Mesenchymal stem cell (in vitro differentiated cells and primary cell): ENCODE measurements at regions not wholly inside any gene's neighbourhood (a gene's known extent, or its start where the extent isn't known, plus 50 kb on each side); places are given as distances from the start of the nearest gene placed in this dataset.

Experiments
- DNase-seq: peaks from one replicate; pipeline ENCODE4 v3.0.0-alpha.2; 2013
- H2AFZ ChIP-seq: one replicate; pipeline ENCODE4 v1.6.1; 2013; ENCODE audit warnings: low read depth, mild to moderate bottlenecking, control low read depth, inconsistent platforms, low read length, moderate library complexity
- H2AK5ac ChIP-seq: 2 replicates; pipeline ENCODE4 v1.6.1; 2013; ENCODE audit warnings: low read length, moderate library complexity, mild to moderate bottlenecking, inconsistent platforms; ENCODE audit not compliant: severe bottlenecking
- H2BK120ac ChIP-seq: one replicate; pipeline ENCODE4 v1.6.1; 2013; ENCODE audit warnings: low read depth, mild to moderate bottlenecking, inconsistent platforms, low read length, moderate library complexity
- H2BK12ac ChIP-seq, 2 experiments: one replicate each; pipeline ENCODE4 v1.6.1; 2013; ENCODE audit warnings: inconsistent platforms in 2 of 2, low read length in 2 of 2, mild to moderate bottlenecking in 2 of 2, moderate library complexity in 2 of 2, control low read depth in 1 of 2
- H2BK15ac ChIP-seq: one replicate; pipeline ENCODE4 v1.6.1; 2013; ENCODE audit warnings: mild to moderate bottlenecking, low read depth, inconsistent platforms; ENCODE audit not compliant: poor library complexity, severe bottlenecking
- H2BK5ac ChIP-seq: 2 replicates; pipeline ENCODE4 v1.6.1; 2013; ENCODE audit warnings: low read depth, mild to moderate bottlenecking, low read length, control low read depth, inconsistent platforms; ENCODE audit not compliant: poor library complexity, severe bottlenecking
- H3K14ac ChIP-seq, 2 experiments: one replicate each; pipeline ENCODE4 v1.6.1; 2013; ENCODE audit warnings: inconsistent platforms in 2 of 2, low read length in 2 of 2, control low read depth in 1 of 2, mild to moderate bottlenecking in 1 of 2, moderate library complexity in 1 of 2
- H3K18ac ChIP-seq, 2 experiments: one replicate each; pipeline ENCODE4 v1.6.1; 2013; ENCODE audit warnings: inconsistent platforms in 2 of 2, low read length in 2 of 2, control low read depth in 1 of 2, low read depth in 1 of 2, mild to moderate bottlenecking in 1 of 2
- H3K23ac ChIP-seq, 2 experiments: one replicate each; pipeline ENCODE4 v1.6.1; 2013; ENCODE audit warnings: inconsistent platforms in 2 of 2, low read length in 2 of 2, mild to moderate bottlenecking in 2 of 2, moderate library complexity in 2 of 2, control low read depth in 1 of 2
- H3K27ac ChIP-seq: 2 replicates; pipeline ENCODE4 v1.5.1; 2013; ENCODE audit warnings: mild to moderate bottlenecking, moderate library complexity, low read length, control low read depth, inconsistent platforms; ENCODE audit not compliant: poor library complexity, severe bottlenecking
- H3K27me3 ChIP-seq, 2 experiments: 2 replicates each; pipeline versions ENCODE4 v1.6.1 to v1.7.0; 2013; ENCODE audit warnings: low read length in 2 of 2, mild to moderate bottlenecking in 2 of 2, moderate library complexity in 2 of 2, control low read depth in 1 of 2, inconsistent platforms in 1 of 2; ENCODE audit not compliant: control insufficient read depth in 1 of 2, insufficient read depth in 1 of 2
- H3K36me3 ChIP-seq, 2 experiments: 2 replicates each; pipeline versions ENCODE4 v1.6.1 to v1.7.0; 2013; ENCODE audit warnings: low read length in 2 of 2, control low read depth in 1 of 2, inconsistent platforms in 1 of 2, low read depth in 1 of 2, mild to moderate bottlenecking in 1 of 2; ENCODE audit not compliant: insufficient read depth in 2 of 2, control insufficient read depth in 1 of 2
- H3K4ac ChIP-seq, 2 experiments: one replicate each; pipeline ENCODE4 v1.6.1; 2013; ENCODE audit warnings: inconsistent platforms in 2 of 2, low read length in 2 of 2, mild to moderate bottlenecking in 2 of 2, moderate library complexity in 2 of 2, control low read depth in 1 of 2, low read depth in 1 of 2
- H3K4me1 ChIP-seq: 2 replicates; pipeline ENCODE4 v1.6.1; 2013; ENCODE audit warnings: low read depth, low read length, control low read depth; ENCODE audit not compliant: control insufficient read depth, insufficient read depth
- H3K4me2 ChIP-seq: 2 replicates; pipeline ENCODE4 v1.6.1; 2013; ENCODE audit warnings: low read length, mild to moderate bottlenecking, inconsistent platforms; ENCODE audit not compliant: poor library complexity, severe bottlenecking
- H3K4me3 ChIP-seq, 2 experiments: 2 replicates each; pipeline versions ENCODE4 v1.5.1 to v1.7.0; 2013; ENCODE audit warnings: low read length in 2 of 2, mild to moderate bottlenecking in 2 of 2, control low read depth in 1 of 2, low read depth in 1 of 2; ENCODE audit not compliant: insufficient read depth in 1 of 2
- H3K79me1 ChIP-seq: replicated peaks from 2 replicates; pipeline ENCODE4 v1.6.1; 2013; ENCODE audit warnings: mild to moderate bottlenecking, control low read depth, low read length, inconsistent platforms; ENCODE audit not compliant: poor library complexity, severe bottlenecking
- H3K9ac ChIP-seq: 2 replicates; pipeline ENCODE4 v1.7.0; 2013; ENCODE audit warnings: mild to moderate bottlenecking, low read length, moderate library complexity
- H3K9me3 ChIP-seq: 2 replicates; pipeline ENCODE4 v1.7.0; 2013; ENCODE audit warnings: mild to moderate bottlenecking, low read length; ENCODE audit not compliant: control insufficient read depth
- H4K8ac ChIP-seq: one replicate; pipeline ENCODE4 v1.6.1; 2013; ENCODE audit warnings: inconsistent platforms, mild to moderate bottlenecking, low read length, moderate library complexity
- H4K91ac ChIP-seq: one replicate; pipeline ENCODE4 v1.6.1; 2013; ENCODE audit warnings: mild to moderate bottlenecking, low read length, inconsistent platforms
- WGBS: methylation state at CpG from one replicate; pipeline ENCODE4 v1.1.7; 2013; ENCODE audit warnings: mixed read lengths; 5-methylcytosine and 5-hydroxymethylcytosine counted together

GRCh38 chr5:87877495-87877894 lies 391.1 kb downstream of the TMEM161B start:
- Histone ChIP-seq H3K9me3 (no peaks in the 10 kb centered on the region), H2BK15ac (no peak overlapping the region), H2AK5ac (no peak overlapping the region), H3K4me3 (no peak overlapping the region), H3K4me1 (no peaks in the 10 kb centered on the region), H3K27ac (no peak overlapping the region), H3K27me3 (no peaks in the 10 kb centered on the region), H3K4ac (no peak overlapping the region), H3K79me1 (no peaks in the 10 kb centered on the region), H2BK5ac (no peak overlapping the region), H2AFZ (no peak overlapping the region), H3K23ac (no peak overlapping the region), H3K9ac (no peak overlapping the region), H3K36me3 (no peaks in the 10 kb centered on the region), H2BK120ac (no peak overlapping the region), H4K91ac (no peak overlapping the region), H2BK12ac (no peak overlapping the region), H4K8ac (no peak overlapping the region), H3K14ac (no peak overlapping the region), H3K4me2 (no peak overlapping the region), H3K18ac (no peak overlapping the region)
- no peak for DNase-seq
- no CpG with 5 or more reads among the region's 2 CpGs for WGBS

GRCh38 chr5:87877023-87877422 lies 391.6 kb downstream of the TMEM161B start:
- H3K9me3 ChIP-seq: no peaks in the 10 kb centered on the region
- no peak overlapping the region for H3K9ac ChIP-seq
- no peak overlapping the region for H3K4ac ChIP-seq
- no peak overlapping the region for H2BK12ac ChIP-seq
- no peak overlapping the region for H2AFZ ChIP-seq
- H2BK120ac ChIP-seq: no peak overlapping the region
- H4K91ac ChIP-seq: no peak overlapping the region
- no peak overlapping the region for H2AK5ac ChIP-seq
- H2BK5ac ChIP-seq: no peak overlapping the region
- no peaks in the 10 kb centered on the region for H3K36me3 ChIP-seq
- H3K4me3 ChIP-seq: no peak overlapping the region
- no peak overlapping the region for H3K27ac ChIP-seq
- no peak overlapping the region for H3K23ac ChIP-seq
- H3K27me3 ChIP-seq: no peaks in the 10 kb centered on the region
- no peaks in the 10 kb centered on the region for H3K79me1 ChIP-seq
- 23% methylated on average over 1 of the region's 1 CpG for WGBS
- H3K4me2 ChIP-seq: no peak overlapping the region
- no peak overlapping the region for H3K14ac ChIP-seq
- H2BK15ac ChIP-seq: no peak overlapping the region
- DNase-seq: no peak
- no peak overlapping the region for H3K18ac ChIP-seq
- no peak overlapping the region for H4K8ac ChIP-seq
- no peaks in the 10 kb centered on the region for H3K4me1 ChIP-seq

- Histone ChIP-seq H3K4me2 (no peak overlapping the region), H4K8ac (no peak overlapping the region), H3K79me1 (no peaks in the 10 kb centered on the region), H3K4me3 (no peak overlapping the region), H2AFZ (no peak overlapping the region), H3K36me3 (no peaks in the 10 kb centered on the region), H4K91ac (no peak overlapping the region), H2BK12ac (no peak overlapping the region), H3K4me1 (no peaks in the 10 kb centered on the region), H3K18ac (no peak overlapping the region), H2BK15ac (no peak overlapping the region), H2BK120ac (no peak overlapping the region), H2BK5ac (no peak overlapping the region), H3K23ac (no peak overlapping the region), H3K4ac (no peak overlapping the region), H3K14ac (no peak overlapping the region), H2AK5ac (no peak overlapping the region), H3K9ac (no peak overlapping the region), H3K27ac (no peak overlapping the region), H3K9me3 (no peaks in the 10 kb centered on the region), H3K27me3 (no peaks in the 10 kb centered on the region)
- 94% methylated on average over 2 of the region's 2 CpGs for WGBS
- no peak for DNase-seq
These were observed 392.0 kb downstream of the TMEM161B start for GRCh38 chr5:87876616-87877015.

- Histone ChIP-seq H3K9ac (no peak overlapping the region), H2BK120ac (no peak overlapping the region), H3K4me3 (no peak overlapping the region), H3K14ac (no peak overlapping the region), H2BK12ac (no peak overlapping the region), H2BK5ac (no peak overlapping the region), H3K27ac (no peak overlapping the region), H3K27me3 (no peaks in the 10 kb centered on the region), H2BK15ac (no peak overlapping the region), H3K4me1 (no peaks in the 10 kb centered on the region), H2AFZ (no peak overlapping the region), H4K8ac (no peak overlapping the region), H3K4ac (no peak overlapping the region), H2AK5ac (no peak overlapping the region), H3K36me3 (no peaks in the 10 kb centered on the region), H4K91ac (no peak overlapping the region), H3K18ac (no peak overlapping the region), H3K79me1 (no peaks in the 10 kb centered on the region), H3K9me3 (no peaks in the 10 kb centered on the region), H3K4me2 (no peak overlapping the region), H3K23ac (no peak overlapping the region)
- WGBS: 88% methylated on average over 3 of the region's 3 CpGs
- no peak for DNase-seq
These were observed 395.7 kb downstream of the TMEM161B start for GRCh38 chr5:87872986-87873385.
